Mucosa of rectum (tissue), 2 donors: ENCODE measurements at regions not wholly inside any gene's neighbourhood (a gene's known extent, or its start where the extent isn't known, plus 50 kb on each side); places are given as distances from the start of the nearest gene placed in this dataset.

Experiments used
- H3K27ac ChIP-seq, 2 donors: one replicate each; pipeline ENCODE4 v1.7.0; 2013; ENCODE audit warnings: inconsistent platforms in 2 of 2, low read depth in 2 of 2, low read length in 2 of 2
- H3K27me3 ChIP-seq, 2 donors: one replicate each; pipeline ENCODE4 v1.7.0; 2013; ENCODE audit warnings: low read length in 2 of 2; ENCODE audit not compliant: control insufficient read depth in 2 of 2, insufficient read depth in 2 of 2
- H3K36me3 ChIP-seq, 2 donors: one replicate each; pipeline ENCODE4 v1.7.0; 2013; ENCODE audit warnings: low read length in 2 of 2; ENCODE audit not compliant: control insufficient read depth in 2 of 2, insufficient read depth in 2 of 2
- H3K4me1 ChIP-seq, 2 donors: one replicate each; pipeline ENCODE4 v1.7.0; 2013; ENCODE audit warnings: low read length in 2 of 2, mild to moderate bottlenecking in 1 of 2; ENCODE audit not compliant: control insufficient read depth in 2 of 2, insufficient read depth in 2 of 2
- H3K4me3 ChIP-seq, 2 donors: one replicate each; pipeline ENCODE4 v1.7.0; 2013; ENCODE audit warnings: low read length in 2 of 2
- H3K9ac ChIP-seq, 2 donors: one replicate each; pipeline ENCODE4 v1.7.0; 2013; ENCODE audit warnings: low read length in 2 of 2, low read depth in 1 of 2, mild to moderate bottlenecking in 1 of 2
- H3K9me3 ChIP-seq, 2 donors: one replicate each; pipeline ENCODE4 v1.7.0; 2013; ENCODE audit warnings: low read length in 2 of 2; ENCODE audit not compliant: control insufficient read depth in 2 of 2
- donor health status: healthy.
- donor health status: Normal muscosa, but diverticular disease.

DNA sequence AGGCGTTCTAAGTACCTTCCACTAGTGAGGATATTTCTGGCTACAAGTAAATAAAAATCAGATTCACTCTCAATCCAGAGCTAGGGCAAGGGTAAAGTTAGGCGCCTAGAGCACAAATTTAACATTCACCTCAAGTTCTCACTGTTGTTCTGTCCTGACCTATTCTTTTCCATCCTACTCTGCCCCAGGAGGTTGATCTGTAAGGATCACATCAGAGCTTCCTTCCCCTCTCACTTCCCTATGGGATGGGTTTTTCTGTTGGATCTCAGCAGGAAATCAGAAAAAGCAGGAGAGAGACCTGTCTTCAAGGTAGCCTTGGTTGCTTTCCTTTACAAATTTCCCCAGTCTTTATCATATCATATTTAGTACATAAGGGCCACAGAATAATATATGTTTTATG lies 316.7 kb downstream of the GABRG2 start:
- Histone ChIP-seq H3K9me3 (no peaks in the 10 kb centered on the region), H3K36me3 (no peaks in the 10 kb centered on the region), H3K9ac (no peak overlapping the region), H3K4me1 (no peaks in the 10 kb centered on the region), H3K27me3 (no peaks in the 10 kb centered on the region), H3K4me3 (no peak overlapping the region), H3K27ac (no peak overlapping the region)

DNA sequence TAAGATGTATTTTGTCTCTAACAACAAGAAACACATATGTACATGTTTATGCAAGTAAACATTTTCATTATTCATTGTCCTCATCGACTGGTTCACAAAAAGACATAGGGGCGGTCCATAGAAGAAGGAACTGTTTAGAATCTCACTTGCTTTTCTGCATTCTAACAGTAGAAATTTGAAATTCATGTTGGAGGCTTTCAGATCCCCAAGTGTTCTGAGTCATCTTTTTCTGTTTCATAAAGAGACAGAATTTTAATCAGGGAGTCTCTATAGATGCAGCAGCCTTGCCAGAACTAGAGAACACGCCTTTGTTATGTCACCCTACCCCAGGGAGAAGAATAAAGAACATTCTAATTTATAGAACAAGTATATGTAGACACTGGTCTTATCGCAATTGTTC lies 324.3 kb downstream of the GABRG2 start:
- Histone ChIP-seq H3K4me1 (no peaks in the 10 kb centered on the region), H3K36me3 (no peaks in the 10 kb centered on the region), H3K27me3 (no peaks in the 10 kb centered on the region)

DNA sequence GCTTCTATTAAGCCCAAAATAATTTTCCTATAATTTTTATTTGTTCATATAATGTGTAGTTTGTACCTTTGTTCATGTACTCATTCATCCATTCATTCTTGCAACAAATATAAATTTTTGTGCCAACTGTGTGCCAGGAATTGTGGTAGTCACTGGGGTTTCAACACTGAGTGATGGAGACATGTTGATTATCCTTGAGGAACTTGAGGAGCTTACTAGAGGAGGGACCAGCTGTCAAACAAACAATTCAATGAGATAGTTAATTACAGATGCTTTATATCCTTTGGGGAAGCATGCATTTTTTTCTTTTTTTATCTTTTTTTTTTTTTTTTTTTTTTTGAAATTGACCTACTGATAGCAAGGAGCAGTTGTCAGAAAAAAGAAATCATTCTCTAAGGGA lies 324.8 kb downstream of the GABRG2 start:
- H3K4me1 ChIP-seq: no peaks in the 10 kb centered on the region
- H3K9me3 ChIP-seq: no peaks in the 10 kb centered on the region
- H3K36me3 ChIP-seq: no peaks in the 10 kb centered on the region
- no peak overlapping the region for H3K4me3 ChIP-seq
- no peak overlapping the region for H3K9ac ChIP-seq
- no peaks in the 10 kb centered on the region for H3K27me3 ChIP-seq
- H3K27ac ChIP-seq: no peak overlapping the region

More for the DNA sequence above, 324.3 kb downstream of the GABRG2 start:
- H3K9ac ChIP-seq: no peak overlapping the region
- H3K9me3 ChIP-seq: no peaks in the 10 kb centered on the region
- H3K4me3 ChIP-seq: no peak overlapping the region
- H3K27ac ChIP-seq: no peak overlapping the region

DNA sequence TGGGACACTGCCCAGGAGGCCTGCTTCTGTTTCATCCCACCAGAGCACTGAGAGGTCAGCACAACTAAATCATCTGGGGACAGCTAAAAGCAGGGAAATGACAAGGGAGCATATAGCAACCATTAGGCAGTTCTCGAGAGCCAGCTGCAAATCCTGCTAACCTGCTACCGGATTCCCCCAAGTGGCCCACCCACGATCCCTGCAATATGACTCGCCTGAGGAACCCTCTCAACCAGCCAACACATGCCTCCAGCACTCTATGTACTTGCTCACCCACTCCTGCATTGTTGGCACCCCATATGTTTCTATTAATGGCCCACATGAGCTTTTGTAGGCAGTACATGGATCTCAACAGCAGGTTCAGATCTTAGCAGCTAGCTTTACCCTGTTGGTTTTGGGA lies 326.0 kb downstream of the GABRG2 start:
- no peaks in the 10 kb centered on the region for H3K4me1 ChIP-seq
- no peaks in the 10 kb centered on the region for H3K36me3 ChIP-seq
- no peak overlapping the region for H3K27ac ChIP-seq
- no peak overlapping the region for H3K9ac ChIP-seq
- no peak overlapping the region for H3K4me3 ChIP-seq
- no peaks in the 10 kb centered on the region for H3K9me3 ChIP-seq
- no peaks in the 10 kb centered on the region for H3K27me3 ChIP-seq

DNA sequence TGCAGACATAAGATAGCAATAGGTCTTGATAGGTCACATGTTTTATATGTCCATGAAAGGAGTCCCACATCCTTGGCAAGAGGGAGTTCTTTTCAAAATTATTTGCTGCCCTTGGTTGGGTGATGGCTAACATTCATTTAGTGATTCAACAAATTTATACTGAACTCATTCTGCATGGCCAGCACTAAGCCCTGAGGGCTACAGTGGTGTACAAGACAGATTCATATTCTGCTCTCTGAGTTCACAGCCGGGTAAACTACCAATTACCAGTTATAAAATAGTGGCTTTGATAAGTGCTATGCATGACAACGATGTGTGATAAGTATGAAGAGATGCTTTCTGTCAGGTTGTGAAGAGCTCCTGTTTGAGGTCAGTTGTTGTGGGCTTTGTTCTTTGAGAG lies 340.0 kb downstream of the GABRG2 start:
- no peaks in the 10 kb centered on the region for H3K9me3 ChIP-seq
- no peaks in the 10 kb centered on the region for H3K36me3 ChIP-seq
- no peak overlapping the region for H3K9ac ChIP-seq
- H3K27me3 ChIP-seq: no peaks in the 10 kb centered on the region
- no peak overlapping the region for H3K4me3 ChIP-seq
- H3K27ac ChIP-seq: no peak overlapping the region
- H3K4me1 ChIP-seq: no peaks in the 10 kb centered on the region

DNA sequence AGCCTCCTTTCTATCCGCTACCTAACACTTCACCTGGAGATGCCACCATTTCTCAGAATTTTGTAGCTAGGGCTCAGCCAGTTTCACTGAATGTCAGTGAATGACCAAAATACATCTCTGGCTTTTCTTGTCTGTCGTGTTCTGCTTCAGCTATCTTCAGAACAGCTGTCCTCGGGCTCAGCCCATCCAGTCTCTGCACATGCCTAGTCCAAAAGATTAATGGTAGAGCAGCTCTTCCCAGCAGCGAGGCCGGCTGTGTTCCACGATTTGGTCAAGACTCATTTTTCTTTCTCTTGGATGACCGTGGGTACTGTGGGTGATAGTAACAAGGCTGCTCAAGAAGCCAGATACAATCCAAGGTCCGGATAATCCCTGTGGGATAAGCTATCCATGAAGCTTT lies 342.8 kb downstream of the GABRG2 start:
- H3K27me3 ChIP-seq: no peaks in the 10 kb centered on the region
- no peak overlapping the region for H3K27ac ChIP-seq

DNA sequence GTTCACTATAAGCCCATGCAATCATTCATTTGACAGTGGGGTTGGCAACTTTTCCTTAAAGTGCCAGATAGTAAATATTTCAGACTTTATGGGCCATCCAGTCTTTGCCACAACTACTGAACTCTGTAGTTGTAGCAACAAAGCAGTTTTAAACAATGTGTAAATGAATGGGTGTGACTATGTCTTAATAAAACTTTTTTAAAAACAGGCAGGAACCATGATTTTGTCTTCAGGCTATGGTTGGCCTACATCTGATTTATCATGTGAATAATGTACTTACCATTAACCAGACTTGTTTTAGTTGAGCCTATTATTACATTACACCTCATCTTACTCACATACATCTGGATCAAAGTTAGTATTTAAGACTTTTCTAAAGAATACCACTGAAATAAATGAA lies 361.6 kb downstream of the GABRG2 start:
- no peaks in the 10 kb centered on the region for H3K36me3 ChIP-seq
- no peaks in the 10 kb centered on the region for H3K9me3 ChIP-seq
- H3K27me3 ChIP-seq: no peaks in the 10 kb centered on the region
- H3K9ac ChIP-seq: no peak overlapping the region
- no peak overlapping the region for H3K4me3 ChIP-seq
- H3K27ac ChIP-seq: no peak overlapping the region
- H3K4me1 ChIP-seq: no peaks in the 10 kb centered on the region

More for the DNA sequence above, 342.8 kb downstream of the GABRG2 start:
- Histone ChIP-seq H3K9me3 (no peaks in the 10 kb centered on the region), H3K4me3 (no peak overlapping the region), H3K4me1 (no peaks in the 10 kb centered on the region), H3K9ac (no peak overlapping the region), H3K36me3 (no peaks in the 10 kb centered on the region)

DNA sequence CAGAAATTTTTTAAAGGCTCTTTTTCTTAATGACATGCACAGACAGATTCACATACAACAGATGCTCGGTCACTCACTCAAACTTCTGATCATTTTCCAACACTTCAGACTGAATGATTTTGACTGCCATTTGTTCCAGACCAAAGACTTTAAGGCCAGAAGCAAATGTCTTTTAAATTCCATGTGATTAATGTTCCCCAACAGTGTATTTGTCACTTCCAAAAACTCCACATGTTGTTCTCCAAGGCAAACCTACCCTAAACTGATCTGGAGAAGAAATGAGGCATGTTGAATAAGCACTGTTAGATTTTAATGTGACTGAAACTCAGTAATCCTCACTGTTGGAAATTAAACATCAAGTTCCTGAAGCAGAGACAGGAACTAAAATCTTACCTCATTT lies 366.7 kb downstream of the GABRG2 start:
- H3K9me3 ChIP-seq: no peaks in the 10 kb centered on the region
- H3K27me3 ChIP-seq: no peaks in the 10 kb centered on the region
- H3K36me3 ChIP-seq: no peaks in the 10 kb centered on the region
- H3K4me3 ChIP-seq: no peak overlapping the region
- H3K9ac ChIP-seq: no peak overlapping the region
- no peaks in the 10 kb centered on the region for H3K4me1 ChIP-seq
- no peak overlapping the region for H3K27ac ChIP-seq

DNA sequence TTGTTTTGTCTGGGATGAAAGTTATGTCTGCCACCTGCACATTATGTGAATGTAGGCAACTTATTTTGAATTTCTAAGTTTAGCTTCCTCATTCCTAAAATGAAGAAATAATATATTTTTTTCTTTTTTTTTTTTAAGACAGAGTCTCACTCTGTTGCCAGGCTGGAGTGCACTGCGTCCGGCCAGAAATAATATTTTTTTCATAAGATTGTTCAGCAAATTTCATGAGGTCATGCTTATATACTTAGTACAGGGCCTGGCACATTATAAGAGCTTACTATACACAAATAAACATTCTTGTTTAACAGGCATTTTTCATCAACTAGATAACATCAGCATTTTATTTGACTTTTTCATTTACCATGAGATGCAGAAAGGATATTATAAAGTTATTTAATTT lies 368.5 kb downstream of the GABRG2 start:
- Histone ChIP-seq H3K4me1 (no peaks in the 10 kb centered on the region), H3K27ac (no peak overlapping the region), H3K27me3 (no peaks in the 10 kb centered on the region), H3K36me3 (no peaks in the 10 kb centered on the region), H3K9me3 (no peaks in the 10 kb centered on the region), H3K9ac (no peak overlapping the region), H3K4me3 (no peak overlapping the region)

DNA sequence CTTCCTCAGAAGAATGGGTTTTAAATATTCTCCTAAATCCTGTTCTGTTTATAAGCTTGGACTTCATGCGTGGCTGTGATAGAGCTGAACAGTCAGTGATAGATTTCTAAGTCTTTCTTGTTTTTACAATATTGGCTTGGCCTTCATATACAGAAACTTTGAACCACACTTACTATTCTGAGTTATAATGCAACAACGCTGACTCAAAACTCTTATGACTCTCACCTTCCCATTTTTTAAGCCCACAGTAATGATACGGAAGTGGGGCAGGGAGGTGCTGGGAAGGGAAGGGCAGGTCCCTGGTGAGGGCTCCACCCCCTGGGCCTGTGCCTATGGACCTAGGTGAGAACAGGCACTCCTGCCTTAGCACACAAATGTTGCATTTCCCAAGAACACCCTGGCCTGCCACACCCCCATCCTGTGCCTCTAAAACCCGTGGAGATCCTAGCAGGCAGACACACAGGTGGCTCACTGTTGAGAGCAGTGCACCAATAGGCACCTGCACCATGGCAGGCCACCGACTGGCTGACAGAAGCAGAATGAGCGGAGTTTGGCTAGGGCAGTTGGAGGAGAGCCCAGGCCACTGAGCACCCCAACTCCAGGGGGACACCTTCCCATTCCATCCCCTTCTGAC lies 376.7 kb downstream of the GABRG2 start:
- Histone ChIP-seq H3K9ac (no peak overlapping the region), H3K27ac (no peak overlapping the region), H3K27me3 (no peaks in the 10 kb centered on the region), H3K36me3 (no peaks in the 10 kb centered on the region), H3K9me3 (no peaks in the 10 kb centered on the region), H3K4me1 (no peaks in the 10 kb centered on the region), H3K4me3 (no peak overlapping the region)

DNA sequence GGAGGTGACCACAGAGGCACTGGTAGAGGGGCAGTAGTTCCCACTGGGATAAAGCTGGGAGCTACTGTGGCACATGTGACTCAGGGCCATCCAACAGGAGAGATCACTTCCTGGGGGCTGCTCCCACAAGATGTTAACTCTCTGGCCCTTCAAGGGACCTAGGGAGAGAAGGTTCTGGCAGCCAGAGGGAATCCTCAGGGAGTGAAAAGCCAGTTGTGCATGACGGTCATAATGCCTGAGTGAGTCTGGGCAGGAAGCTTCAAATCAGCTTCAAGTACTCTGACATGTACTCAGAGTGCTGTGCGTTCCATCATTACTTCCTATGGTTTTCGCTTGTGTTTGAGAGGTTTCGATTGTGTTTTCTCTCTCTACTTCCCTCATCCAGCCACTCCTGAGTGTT lies 388.5 kb downstream of the GABRG2 start:
- Histone ChIP-seq H3K4me1 (no peaks in the 10 kb centered on the region), H3K4me3 (no peak overlapping the region), H3K27ac (no peak overlapping the region), H3K36me3 (no peaks in the 10 kb centered on the region), H3K9me3 (peaks cover 0 to 2% of the 10 kb centered on the region in 2 donors), H3K27me3 (no peaks in the 10 kb centered on the region), H3K9ac (no peak overlapping the region)
